ENCODE measurements at regions not wholly inside any gene's neighbourhood (a gene's known extent, or its start where the extent isn't known, plus 50 kb on each side); places are given as distances from the start of the nearest gene placed in this dataset.

- H3K9me3 ChIP-seq (ENCODE audit: control insufficient read depth in 2 of 2, insufficient read depth in 1 of 2, low read length in 1 of 2) = no peaks in the 10 kb centered on the region
- DNase-seq (ENCODE audit: low read depth in 6 of 9, low spot score in 9 of 9) = no peak
- H3K36me3 ChIP-seq (ENCODE audit: control insufficient read depth in 2 of 2, insufficient read depth in 2 of 2, low read length in 1 of 2) = no peaks in the 10 kb centered on the region
- no peak overlapping the region for H3K27ac ChIP-seq (ENCODE audit: low read depth in 1 of 2, low read length in 1 of 2)
- H3K4me3 ChIP-seq (ENCODE audit: low read length in 2 of 2) = no peak overlapping the region
- H3K27me3 ChIP-seq (ENCODE audit: control insufficient read depth in 2 of 2, insufficient read depth in 1 of 2, low read length in 1 of 2) = no peaks in the 10 kb centered on the region
- 89% methylated on average over 1 of the region's 1 CpG for WGBS
- H3K4me1 ChIP-seq (ENCODE audit: control insufficient read depth in 2 of 2, insufficient read depth in 2 of 2, low read length in 2 of 2) = no peaks in the 10 kb centered on the region
These were observed 252.0 kb downstream of the AASDHPPT start for GRCh38 chr11:106329273-106330018.

GRCh38 chr11:106331176-106331575, 253.7 kb downstream of the AASDHPPT start:
- Histone ChIP-seq H3K9me3 (ENCODE audit: control insufficient read depth in 2 of 2, insufficient read depth in 1 of 2, low read length in 1 of 2) (no peaks in the 10 kb centered on the region), H3K4me3 (ENCODE audit: low read length in 2 of 2) (no peak overlapping the region), H3K27ac (ENCODE audit: low read depth in 1 of 2, low read length in 1 of 2) (no peak overlapping the region), H3K36me3 (ENCODE audit: control insufficient read depth in 2 of 2, insufficient read depth in 2 of 2, low read length in 1 of 2) (no peaks in the 10 kb centered on the region), H3K27me3 (ENCODE audit: control insufficient read depth in 2 of 2, insufficient read depth in 1 of 2, low read length in 1 of 2) (no peaks in the 10 kb centered on the region), H3K4me1 (ENCODE audit: control insufficient read depth in 2 of 2, insufficient read depth in 2 of 2, low read length in 2 of 2) (no peaks in the 10 kb centered on the region)
- DNase-seq (ENCODE audit: low read depth in 6 of 9, low spot score in 9 of 9) = no peak
- 92% methylated on average over 3 of the region's 3 CpGs for WGBS

GRCh38 chr11:106333678-106334077, 256.2 kb downstream of the AASDHPPT start:
- no peaks in the 10 kb centered on the region for H3K4me1 ChIP-seq (ENCODE audit: control insufficient read depth in 2 of 2, insufficient read depth in 2 of 2, low read length in 2 of 2)
- WGBS = 87% methylated on average over 2 of the region's 2 CpGs
- H3K36me3 ChIP-seq (ENCODE audit: control insufficient read depth in 2 of 2, insufficient read depth in 2 of 2, low read length in 1 of 2) = no peaks in the 10 kb centered on the region
- no peak overlapping the region for H3K4me3 ChIP-seq (ENCODE audit: low read length in 2 of 2)
- DNase-seq (ENCODE audit: low read depth in 6 of 9, low spot score in 9 of 9) = no peak
- H3K9me3 ChIP-seq (ENCODE audit: control insufficient read depth in 2 of 2, insufficient read depth in 1 of 2, low read length in 1 of 2) = no peaks in the 10 kb centered on the region
- H3K27ac ChIP-seq (ENCODE audit: low read depth in 1 of 2, low read length in 1 of 2) = no peak overlapping the region
- no peaks in the 10 kb centered on the region for H3K27me3 ChIP-seq (ENCODE audit: control insufficient read depth in 2 of 2, insufficient read depth in 1 of 2, low read length in 1 of 2)

- Histone ChIP-seq H3K9me3 (ENCODE audit: control insufficient read depth in 2 of 2, insufficient read depth in 1 of 2, low read length in 1 of 2) (no peaks in the 10 kb centered on the region), H3K27me3 (ENCODE audit: control insufficient read depth in 2 of 2, insufficient read depth in 1 of 2, low read length in 1 of 2) (no peaks in the 10 kb centered on the region), H3K27ac (ENCODE audit: low read depth in 1 of 2, low read length in 1 of 2) (no peak overlapping the region), H3K4me3 (ENCODE audit: low read length in 2 of 2) (no peak overlapping the region), H3K36me3 (ENCODE audit: control insufficient read depth in 2 of 2, insufficient read depth in 2 of 2, low read length in 1 of 2) (no peaks in the 10 kb centered on the region), H3K4me1 (ENCODE audit: control insufficient read depth in 2 of 2, insufficient read depth in 2 of 2, low read length in 2 of 2) (no peaks in the 10 kb centered on the region)
- DNase-seq (ENCODE audit: low read depth in 6 of 9, low spot score in 9 of 9) = no peak
- 91% methylated on average over 2 of the region's 2 CpGs for WGBS
These were observed 266.9 kb downstream of the AASDHPPT start for GRCh38 chr11:106344394-106344793.

- H3K4me1 ChIP-seq (ENCODE audit: control insufficient read depth in 2 of 2, insufficient read depth in 2 of 2, low read length in 2 of 2) = no peaks in the 10 kb centered on the region
- H3K27ac ChIP-seq (ENCODE audit: low read depth in 1 of 2, low read length in 1 of 2) = no peak overlapping the region
- DNase-seq (ENCODE audit: low read depth in 6 of 9, low spot score in 9 of 9) = no peak
- H3K27me3 ChIP-seq (ENCODE audit: control insufficient read depth in 2 of 2, insufficient read depth in 1 of 2, low read length in 1 of 2) = no peaks in the 10 kb centered on the region
- H3K36me3 ChIP-seq (ENCODE audit: control insufficient read depth in 2 of 2, insufficient read depth in 2 of 2, low read length in 1 of 2) = no peaks in the 10 kb centered on the region
- no peak overlapping the region for H3K4me3 ChIP-seq (ENCODE audit: low read length in 2 of 2)
- H3K9me3 ChIP-seq (ENCODE audit: control insufficient read depth in 2 of 2, insufficient read depth in 1 of 2, low read length in 1 of 2) = no peaks in the 10 kb centered on the region
- WGBS = 96% methylated on average over 1 of the region's 1 CpG
These were observed 267.5 kb downstream of the AASDHPPT start for GRCh38 chr11:106344966-106345365.

- H3K27me3 ChIP-seq (ENCODE audit: control insufficient read depth in 2 of 2, insufficient read depth in 1 of 2, low read length in 1 of 2) = no peaks in the 10 kb centered on the region
- H3K4me3 ChIP-seq (ENCODE audit: low read length in 2 of 2) = no peak overlapping the region
- H3K36me3 ChIP-seq (ENCODE audit: control insufficient read depth in 2 of 2, insufficient read depth in 2 of 2, low read length in 1 of 2) = no peaks in the 10 kb centered on the region
- DNase-seq (ENCODE audit: low read depth in 6 of 9, low spot score in 9 of 9) = no peak
- H3K9me3 ChIP-seq (ENCODE audit: control insufficient read depth in 2 of 2, insufficient read depth in 1 of 2, low read length in 1 of 2) = no peaks in the 10 kb centered on the region
- H3K27ac ChIP-seq (ENCODE audit: low read depth in 1 of 2, low read length in 1 of 2) = no peak overlapping the region
- no peaks in the 10 kb centered on the region for H3K4me1 ChIP-seq (ENCODE audit: control insufficient read depth in 2 of 2, insufficient read depth in 2 of 2, low read length in 2 of 2)
- WGBS = 86% methylated on average over 2 of the region's 2 CpGs
These were observed 275.6 kb downstream of the AASDHPPT start for GRCh38 chr11:106353031-106353430.

GRCh38 chr11:106369224-106369623, 291.8 kb downstream of the AASDHPPT start:
- WGBS = 71% methylated on average over 2 of the region's 2 CpGs

GRCh38 chr11:106378513-106379179, 301.2 kb downstream of the AASDHPPT start:
- H3K4me3 ChIP-seq (ENCODE audit: low read length in 2 of 2) = no peak overlapping the region
- H3K36me3 ChIP-seq (ENCODE audit: control insufficient read depth in 2 of 2, insufficient read depth in 2 of 2, low read length in 1 of 2) = no peaks in the 10 kb centered on the region
- no peaks in the 10 kb centered on the region for H3K9me3 ChIP-seq (ENCODE audit: control insufficient read depth in 2 of 2, insufficient read depth in 1 of 2, low read length in 1 of 2)
- WGBS = 69% methylated on average over 3 of the region's 3 CpGs
- DNase-seq (ENCODE audit: low read depth in 6 of 9, low spot score in 9 of 9) = no peak
- no peaks in the 10 kb centered on the region for H3K27me3 ChIP-seq (ENCODE audit: control insufficient read depth in 2 of 2, insufficient read depth in 1 of 2, low read length in 1 of 2)
- H3K27ac ChIP-seq (ENCODE audit: low read depth in 1 of 2, low read length in 1 of 2) = no peak overlapping the region
- no peaks in the 10 kb centered on the region for H3K4me1 ChIP-seq (ENCODE audit: control insufficient read depth in 2 of 2, insufficient read depth in 2 of 2, low read length in 2 of 2)

More at GRCh38 chr11:106369224-106369623, 291.8 kb downstream of the AASDHPPT start:
- Histone ChIP-seq H3K27ac (ENCODE audit: low read depth in 1 of 2, low read length in 1 of 2) (no peak overlapping the region), H3K9me3 (ENCODE audit: control insufficient read depth in 2 of 2, insufficient read depth in 1 of 2, low read length in 1 of 2) (no peaks in the 10 kb centered on the region), H3K36me3 (ENCODE audit: control insufficient read depth in 2 of 2, insufficient read depth in 2 of 2, low read length in 1 of 2) (no peaks in the 10 kb centered on the region), H3K4me3 (ENCODE audit: low read length in 2 of 2) (no peak overlapping the region), H3K27me3 (ENCODE audit: control insufficient read depth in 2 of 2, insufficient read depth in 1 of 2, low read length in 1 of 2) (no peaks in the 10 kb centered on the region), H3K4me1 (ENCODE audit: control insufficient read depth in 2 of 2, insufficient read depth in 2 of 2, low read length in 2 of 2) (no peaks in the 10 kb centered on the region)
- no peak for DNase-seq (ENCODE audit: low read depth in 6 of 9, low spot score in 9 of 9)

- H3K27me3 ChIP-seq (ENCODE audit: control insufficient read depth in 2 of 2, insufficient read depth in 1 of 2, low read length in 1 of 2) = no peaks in the 10 kb centered on the region
- no peak overlapping the region for H3K27ac ChIP-seq (ENCODE audit: low read depth in 1 of 2, low read length in 1 of 2)
- H3K4me1 ChIP-seq (ENCODE audit: control insufficient read depth in 2 of 2, insufficient read depth in 2 of 2, low read length in 2 of 2) = no peaks in the 10 kb centered on the region
- H3K9me3 ChIP-seq (ENCODE audit: control insufficient read depth in 2 of 2, insufficient read depth in 1 of 2, low read length in 1 of 2) = no peaks in the 10 kb centered on the region
- H3K36me3 ChIP-seq (ENCODE audit: control insufficient read depth in 2 of 2, insufficient read depth in 2 of 2, low read length in 1 of 2) = no peaks in the 10 kb centered on the region
- no peak for DNase-seq (ENCODE audit: low read depth in 6 of 9, low spot score in 9 of 9)
- H3K4me3 ChIP-seq (ENCODE audit: low read length in 2 of 2) = no peak overlapping the region
- WGBS = 51% methylated on average over 2 of the region's 2 CpGs
These were observed 301.8 kb downstream of the AASDHPPT start for GRCh38 chr11:106379265-106379664.
